Activated CD8-positive, alpha-beta memory T cell treated with anti-CD3 and anti-CD28 coated beads, Interleukin-2, amount 10 ng/mL, durations not matched to agents 7 days and 5 days (primary cell): ENCODE measurements at regions not wholly inside any gene's neighbourhood (a gene's known extent, or its start where the extent isn't known, plus 50 kb on each side); places are given as distances from the start of the nearest gene placed in this dataset.

Source experiments
- ATAC-seq: fragments of 150-1000 bp; cut with Tn5 transposase; one replicate; pipeline ENCODE4 v1.10.0; 2021; ENCODE audit warnings: moderate library complexity
- CTCF ChIA-PET: fragments of 350-600 bp; sonication (Branson Sonifier 250); formaldehyde crosslinking; loops from one replicate; lab custom pipeline; 2021; ENCODE audit warnings: antibody characterized with exemption; lab: Charles Lee
- DNase-seq: peaks from one replicate; pipeline ENCODE4 v3.0.0-alpha.2; 2020
- H3K27ac Mint-ChIP-seq: one replicate; pipeline ENCODE4 v1.8.0; 2021; ENCODE audit warnings: mild to moderate bottlenecking, mixed read lengths
- H3K27me3 Mint-ChIP-seq: one replicate; pipeline ENCODE4 v1.8.0; 2021; ENCODE audit warnings: mixed read lengths
- H3K36me3 Mint-ChIP-seq: one replicate; pipeline ENCODE4 v1.8.0; 2021; ENCODE audit warnings: mild to moderate bottlenecking, mixed read lengths
- H3K4me1 Mint-ChIP-seq: one replicate; pipeline ENCODE4 v1.8.0; 2021; ENCODE audit warnings: mixed read lengths
- H3K4me3 Mint-ChIP-seq: one replicate; pipeline ENCODE4 v1.8.0; 2021; ENCODE audit warnings: mild to moderate bottlenecking, moderate library complexity, mixed read lengths
- H3K9me3 Mint-ChIP-seq: one replicate; pipeline ENCODE4 v1.8.0; 2022; ENCODE audit warnings: low read depth, mixed read lengths

- H3K27me3 Mint-ChIP-seq, result no peaks in the 10 kb centered on the region
- DNase-seq, result no peak
- no peaks in the 10 kb centered on the region for H3K4me1 Mint-ChIP-seq
- H3K9me3 Mint-ChIP-seq, result peaks cover 6% of the 10 kb centered on the region
- no peak overlapping the region for H3K4me3 Mint-ChIP-seq
- ATAC-seq, result no peak
- no peak overlapping the region for H3K27ac Mint-ChIP-seq
- no peaks in the 10 kb centered on the region for H3K36me3 Mint-ChIP-seq
- CTCF ChIA-PET, result no interaction called here
Measured at GRCh38 chr6:22448291-22448711, 121.1 kb upstream of the HDGFL1 start.

GRCh38 chr6:22451962-22452361, 117.4 kb upstream of the HDGFL1 start:
- no peak overlapping the region for H3K27ac Mint-ChIP-seq
- H3K4me1 Mint-ChIP-seq, result no peaks in the 10 kb centered on the region
- CTCF ChIA-PET, result no interaction called here
- H3K9me3 Mint-ChIP-seq, result peaks cover 6% of the 10 kb centered on the region
- no peak for DNase-seq
- no peaks in the 10 kb centered on the region for H3K36me3 Mint-ChIP-seq
- H3K4me3 Mint-ChIP-seq, result no peak overlapping the region
- no peaks in the 10 kb centered on the region for H3K27me3 Mint-ChIP-seq
- ATAC-seq, result no peak

GRCh38 chr6:22455378-22455777, 114.0 kb upstream of the HDGFL1 start:
- ATAC-seq (no peak), DNase-seq (no peak)
- H3K9me3 Mint-ChIP-seq, result peaks cover 4% of the 10 kb centered on the region
- H3K4me3 Mint-ChIP-seq, result no peak overlapping the region
- no peaks in the 10 kb centered on the region for H3K4me1 Mint-ChIP-seq
- no peaks in the 10 kb centered on the region for H3K27me3 Mint-ChIP-seq
- CTCF ChIA-PET, result no interaction called here
- no peaks in the 10 kb centered on the region for H3K36me3 Mint-ChIP-seq
- no peak overlapping the region for H3K27ac Mint-ChIP-seq

DNA sequence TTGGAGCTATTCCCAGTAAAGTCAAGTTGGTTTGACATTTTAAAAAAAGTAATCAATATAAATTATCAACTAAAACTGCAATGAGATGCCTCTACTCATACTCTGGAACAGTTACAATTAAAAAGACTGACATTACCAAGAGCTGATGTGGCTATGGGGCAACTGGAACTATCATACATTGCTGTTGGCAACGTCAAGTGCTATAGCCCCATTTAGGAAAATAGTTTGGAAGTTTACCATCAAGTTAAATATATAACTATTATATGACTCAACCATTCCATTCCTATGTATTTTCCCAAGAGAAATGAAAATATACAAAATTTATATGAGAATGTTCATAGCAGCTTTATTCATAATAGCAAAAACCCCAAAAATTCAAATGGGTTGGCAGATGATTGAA, 111.4 kb upstream of the HDGFL1 start:
- DNase-seq, result no peak
- H3K27ac Mint-ChIP-seq, result no peak overlapping the region
- CTCF ChIA-PET, result no interaction called here
- H3K27me3 Mint-ChIP-seq, result no peaks in the 10 kb centered on the region
- H3K36me3 Mint-ChIP-seq, result no peaks in the 10 kb centered on the region
- ATAC-seq, result no peak
- no peak overlapping the region for H3K4me3 Mint-ChIP-seq
- no peaks in the 10 kb centered on the region for H3K4me1 Mint-ChIP-seq
- no peaks in the 10 kb centered on the region for H3K9me3 Mint-ChIP-seq

DNA sequence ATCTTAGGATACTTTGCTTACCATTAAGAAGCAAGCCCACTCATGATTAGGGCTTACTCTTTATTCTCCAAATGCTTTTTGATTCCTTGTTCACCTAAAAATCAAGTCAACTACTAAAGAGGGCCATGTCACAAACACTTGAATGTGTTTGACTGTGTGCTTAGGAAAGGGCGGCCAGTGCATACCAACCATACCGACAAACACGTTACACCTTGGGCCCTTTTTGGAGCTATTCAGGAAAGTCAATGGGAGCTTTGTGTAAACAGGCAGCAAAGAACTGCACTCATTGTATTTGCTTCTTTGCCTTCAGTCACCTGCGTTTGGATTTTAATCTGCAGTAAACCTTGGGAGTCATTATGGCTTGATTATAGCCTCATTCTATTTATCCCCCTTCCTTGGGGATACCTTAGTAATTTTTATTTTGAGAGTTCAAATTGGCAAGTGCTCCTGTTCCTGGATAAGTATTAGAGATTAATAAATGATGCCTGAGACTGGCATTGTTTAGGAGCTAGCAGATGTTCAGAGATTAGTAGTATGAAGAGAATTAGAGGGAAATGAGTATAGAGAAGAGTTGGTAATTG, 102.6 kb upstream of the HDGFL1 start:
- no peak overlapping the region for H3K4me3 Mint-ChIP-seq
- H3K27ac Mint-ChIP-seq, result no peak overlapping the region
- DNase-seq (no peak), ATAC-seq (no peak)
- no peaks in the 10 kb centered on the region for H3K36me3 Mint-ChIP-seq
- CTCF ChIA-PET, result no interaction called here
- H3K9me3 Mint-ChIP-seq, result peaks cover 13% of the 10 kb centered on the region
- no peaks in the 10 kb centered on the region for H3K27me3 Mint-ChIP-seq
- no peaks in the 10 kb centered on the region for H3K4me1 Mint-ChIP-seq

GRCh38 chr6:22467645-22468044, 101.7 kb upstream of the HDGFL1 start:
- H3K4me1 Mint-ChIP-seq, result no peaks in the 10 kb centered on the region
- no peaks in the 10 kb centered on the region for H3K27me3 Mint-ChIP-seq
- ATAC-seq, result no peak
- no peak for DNase-seq
- H3K4me3 Mint-ChIP-seq, result no peak overlapping the region
- CTCF ChIA-PET, result no interaction called here
- peaks cover 15% of the 10 kb centered on the region for H3K9me3 Mint-ChIP-seq
- no peaks in the 10 kb centered on the region for H3K36me3 Mint-ChIP-seq
- H3K27ac Mint-ChIP-seq, result no peak overlapping the region

- H3K4me3 Mint-ChIP-seq, result no peak overlapping the region
Measured at GRCh38 chr6:22468256-22468965, 101.0 kb upstream of the HDGFL1 start.

DNA sequence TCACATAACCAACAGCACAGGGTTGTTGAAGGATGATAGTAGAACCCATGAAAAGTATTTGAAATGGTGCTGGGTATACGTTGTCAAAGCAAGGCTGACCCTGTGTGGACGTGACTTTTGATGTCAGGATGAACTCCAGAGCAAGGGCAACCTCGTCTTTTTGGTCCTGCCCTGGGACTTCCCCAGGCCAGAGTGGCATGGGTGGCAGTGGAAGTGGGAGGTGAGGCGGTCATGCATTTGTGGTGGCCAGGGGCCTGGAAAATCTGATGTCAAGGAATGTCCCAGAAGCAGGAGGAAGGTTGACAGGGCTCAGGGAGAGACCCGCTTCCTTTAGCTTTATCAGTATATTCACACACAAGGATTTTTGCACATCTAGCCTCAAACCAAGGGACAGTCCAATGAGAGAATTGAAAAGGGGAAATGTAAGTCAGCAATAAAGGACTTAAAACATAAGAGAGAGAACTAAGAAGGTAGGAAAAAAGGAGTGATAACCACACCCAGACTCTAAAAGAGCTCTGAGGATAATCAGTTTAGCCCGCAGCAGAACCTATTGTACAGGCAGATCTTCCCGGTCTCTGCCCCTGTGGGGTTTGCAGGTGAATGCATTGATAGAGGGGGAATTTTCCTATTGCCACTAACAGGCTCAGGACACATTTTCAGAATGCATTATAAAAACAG, 98.8 kb upstream of the HDGFL1 start:
- Mint-ChIP-seq H3K9me3 (peaks cover 9% of the 10 kb centered on the region), H3K4me3 (no peak overlapping the region), H3K27me3 (no peaks in the 10 kb centered on the region), H3K36me3 (no peaks in the 10 kb centered on the region), H3K4me1 (no peaks in the 10 kb centered on the region), H3K27ac (no peak overlapping the region)
- ATAC-seq (no peak), DNase-seq (no peak)
- CTCF ChIA-PET, result no interaction called here

More at GRCh38 chr6:22468256-22468965, 101.0 kb upstream of the HDGFL1 start:
- ATAC-seq (no peak), DNase-seq (no peak)
- no peaks in the 10 kb centered on the region for H3K4me1 Mint-ChIP-seq
- no peaks in the 10 kb centered on the region for H3K36me3 Mint-ChIP-seq
- H3K9me3 Mint-ChIP-seq, result peaks cover 15% of the 10 kb centered on the region
- CTCF ChIA-PET, result no interaction called here
- H3K27me3 Mint-ChIP-seq, result no peaks in the 10 kb centered on the region
- no peak overlapping the region for H3K27ac Mint-ChIP-seq

- H3K4me1 Mint-ChIP-seq, result no peaks in the 10 kb centered on the region
- no peak overlapping the region for H3K4me3 Mint-ChIP-seq
- ATAC-seq, result no peak
- no peaks in the 10 kb centered on the region for H3K27me3 Mint-ChIP-seq
- peaks cover 9% of the 10 kb centered on the region for H3K9me3 Mint-ChIP-seq
- DNase-seq, result no peak
- no peak overlapping the region for H3K27ac Mint-ChIP-seq
- H3K36me3 Mint-ChIP-seq, result no peaks in the 10 kb centered on the region
- CTCF ChIA-PET, result no interaction called here
Measured at GRCh38 chr6:22471132-22471690, 98.2 kb upstream of the HDGFL1 start.

GRCh38 chr6:22471746-22472145, 97.6 kb upstream of the HDGFL1 start:
- Mint-ChIP-seq H3K27me3 (no peaks in the 10 kb centered on the region), H3K27ac (no peak overlapping the region), H3K9me3 (peaks cover 9% of the 10 kb centered on the region), H3K4me3 (no peak overlapping the region), H3K36me3 (no peaks in the 10 kb centered on the region), H3K4me1 (no peaks in the 10 kb centered on the region)
- CTCF ChIA-PET, result no interaction called here
- no peak for DNase-seq
- ATAC-seq, result no peak

GRCh38 chr6:22473991-22474682, 95.2 kb upstream of the HDGFL1 start:
- no peak for DNase-seq
- H3K4me3 Mint-ChIP-seq, result no peak overlapping the region
- H3K36me3 Mint-ChIP-seq, result no peaks in the 10 kb centered on the region
- ATAC-seq, result no peak
- H3K27ac Mint-ChIP-seq, result no peak overlapping the region
- H3K4me1 Mint-ChIP-seq, result no peaks in the 10 kb centered on the region
- no peaks in the 10 kb centered on the region for H3K27me3 Mint-ChIP-seq
- CTCF ChIA-PET, result no interaction called here
- H3K9me3 Mint-ChIP-seq, result peaks cover 8% of the 10 kb centered on the region

- CTCF ChIA-PET, result no interaction called here
- Mint-ChIP-seq H3K27ac (no peak overlapping the region), H3K4me1 (no peaks in the 10 kb centered on the region), H3K36me3 (no peaks in the 10 kb centered on the region), H3K4me3 (no peak overlapping the region), H3K9me3 (peaks cover 4% of the 10 kb centered on the region), H3K27me3 (no peaks in the 10 kb centered on the region)
- ATAC-seq (no peak), DNase-seq (no peak)
Measured at GRCh38 chr6:22476811-22477390, 92.5 kb upstream of the HDGFL1 start.

DNA sequence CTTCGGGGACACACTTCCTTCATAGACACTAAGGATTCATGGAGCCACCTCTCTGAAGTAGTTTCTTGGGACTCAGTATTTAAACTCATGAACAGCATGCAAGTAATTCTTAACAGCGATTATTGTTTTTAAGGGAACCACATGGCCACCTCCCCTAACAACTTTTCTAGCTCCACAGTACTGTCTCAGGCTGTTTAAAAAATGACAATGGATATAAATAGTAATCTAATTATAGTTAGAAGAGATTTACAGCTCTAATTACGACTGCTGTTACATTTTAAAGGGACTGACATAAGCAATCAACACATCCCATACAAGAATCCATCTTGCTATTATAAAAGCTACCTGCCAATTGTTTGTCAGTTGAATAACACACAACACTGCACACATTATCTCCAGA, 72.1 kb upstream of the HDGFL1 start:
- DNase-seq (no peak), ATAC-seq (no peak)
- Mint-ChIP-seq H3K9me3 (no peaks in the 10 kb centered on the region), H3K4me1 (no peaks in the 10 kb centered on the region), H3K36me3 (no peaks in the 10 kb centered on the region), H3K4me3 (no peak overlapping the region), H3K27me3 (no peaks in the 10 kb centered on the region), H3K27ac (no peak overlapping the region)
- CTCF ChIA-PET, result no interaction called here
